CD4-positive, alpha-beta T cell treated with Interleukin-6 for 4 hours (primary cell): ENCODE measurements at regions not wholly inside any gene's neighbourhood (a gene's known extent, or its start where the extent isn't known, plus 50 kb on each side); places are given as distances from the start of the nearest gene placed in this dataset.

Experiments
- DNase-seq: peaks from one replicate; pipeline ENCODE4 v3.0.0-alpha.2; 2020; ENCODE audit warnings: mixed read lengths

- DNase-seq = no peak
These were observed 111.1 kb downstream of the LMO4 start for GRCh38 chr1:87439821-87440220.

GRCh38 chr1:87449348-87449963 is 120.8 kb downstream of the LMO4 start:
- peak; percentile 23 for DNase-seq

- no peak for DNase-seq
These were observed 121.5 kb downstream of the LMO4 start for GRCh38 chr1:87450136-87450535.

- peak; percentile 52 for DNase-seq
These were observed 122.0 kb downstream of the LMO4 start for GRCh38 chr1:87450615-87451209.

- DNase-seq = no peak
These were observed 122.7 kb downstream of the LMO4 start for GRCh38 chr1:87451229-87451920.

DNA sequence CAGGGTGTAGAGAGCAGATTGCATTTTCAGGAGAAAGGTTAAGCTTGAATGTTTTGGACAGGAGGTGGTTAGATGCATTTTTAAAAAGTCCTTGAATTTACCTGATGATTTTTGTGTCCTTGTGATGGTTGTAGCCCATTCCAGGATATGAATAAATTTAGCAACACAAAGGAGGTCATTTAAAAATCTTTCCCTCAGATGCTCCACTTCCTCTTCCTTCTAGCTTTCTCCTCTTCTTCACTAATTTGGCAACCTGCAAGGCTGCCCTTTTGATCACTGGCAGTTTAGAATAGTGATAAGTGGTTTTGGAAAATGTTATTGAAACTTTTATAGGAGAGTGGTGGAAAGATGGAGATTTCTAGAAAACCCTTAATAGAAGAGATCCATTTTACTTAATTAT is 124.0 kb downstream of the LMO4 start:
- DNase-seq = no peak

DNA sequence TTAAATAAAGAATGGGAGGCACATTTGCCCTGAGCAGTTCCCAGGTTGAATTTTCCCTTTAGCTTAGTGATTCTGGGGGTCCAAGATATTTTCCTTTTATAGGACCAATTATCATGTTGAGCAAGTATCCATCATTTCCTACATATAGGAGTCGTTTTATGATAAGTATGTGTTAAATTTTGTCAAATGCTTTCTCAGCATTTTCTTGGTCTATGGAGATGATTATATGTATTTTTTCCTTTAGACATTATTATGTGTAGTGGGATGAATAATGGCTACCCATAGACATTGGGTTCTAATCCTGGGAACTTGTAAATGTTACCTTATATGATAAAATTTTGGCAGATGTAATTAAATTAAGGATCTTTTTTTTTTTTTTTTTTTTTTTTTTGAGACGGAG is 128.7 kb downstream of the LMO4 start:
- no peak for DNase-seq

- DNase-seq = no peak
These were observed 134.2 kb downstream of the LMO4 start for GRCh38 chr1:87462894-87463293.

DNA sequence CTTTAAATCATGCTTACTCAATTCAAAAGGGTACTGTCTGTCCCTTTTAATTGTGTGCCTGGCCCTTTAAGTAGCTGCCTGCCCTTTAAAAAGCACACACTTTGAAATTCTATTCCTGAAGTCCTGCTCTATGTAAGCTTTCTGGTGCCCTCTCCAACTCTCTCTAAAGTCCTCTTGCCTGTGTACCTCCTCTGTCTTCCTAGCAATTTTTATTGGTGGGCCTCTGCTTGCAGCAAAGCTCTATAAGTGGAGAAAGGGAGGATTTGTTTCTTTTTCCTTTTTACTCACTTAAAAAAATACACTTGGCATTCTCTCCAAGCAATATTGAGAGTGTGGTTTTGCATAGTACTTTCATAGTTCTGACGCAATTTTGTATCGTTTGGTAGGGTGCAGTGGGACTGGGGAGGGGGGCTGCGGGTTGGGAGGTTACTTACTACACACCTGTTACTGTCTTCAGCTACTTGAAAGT is 135.4 kb downstream of the LMO4 start:
- DNase-seq = no peak

DNA sequence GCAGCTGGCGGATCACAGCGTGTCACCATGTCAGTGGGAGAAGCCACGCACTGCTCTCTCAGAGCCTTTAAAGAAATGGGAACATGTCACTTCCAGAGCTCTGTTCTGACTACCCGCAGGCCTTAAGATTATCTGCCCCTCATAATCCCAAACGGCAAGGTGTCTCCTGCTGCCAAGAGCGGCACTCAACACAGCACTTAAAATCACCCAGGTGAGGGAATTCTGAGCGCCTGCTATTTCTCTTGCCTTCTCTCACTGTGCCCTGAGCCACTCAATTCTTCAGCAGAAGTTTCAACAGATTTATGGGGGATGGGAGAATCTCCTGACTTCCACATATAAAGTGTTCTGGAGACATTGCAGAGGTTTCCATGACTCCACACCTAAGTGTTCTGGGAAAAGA is 137.9 kb downstream of the LMO4 start:
- no peak for DNase-seq

DNA sequence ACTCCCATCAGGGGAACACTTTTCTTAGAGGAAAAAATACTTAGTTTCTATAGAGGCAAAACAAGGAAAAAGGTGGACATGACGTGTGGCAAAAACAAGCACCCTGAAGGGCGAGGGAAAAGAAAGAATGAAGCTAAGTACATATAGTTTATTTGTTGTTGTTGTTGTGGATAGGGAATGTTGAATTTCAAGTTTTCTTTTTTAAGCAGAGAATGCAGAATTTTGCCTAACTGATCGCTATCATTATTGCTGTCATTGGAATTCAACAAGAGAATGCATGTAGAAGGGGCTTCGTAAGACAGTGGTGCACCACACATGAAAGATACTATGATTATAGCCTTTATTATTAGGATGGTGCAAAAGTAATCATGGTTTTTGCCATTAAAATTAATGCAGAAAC is 144.0 kb downstream of the LMO4 start:
- no peak for DNase-seq

GRCh38 chr1:87473203-87473661 is 144.6 kb downstream of the LMO4 start:
- DNase-seq = no peak

- DNase-seq = no peak
These were observed 145.4 kb downstream of the LMO4 start for GRCh38 chr1:87474098-87474497.

DNA sequence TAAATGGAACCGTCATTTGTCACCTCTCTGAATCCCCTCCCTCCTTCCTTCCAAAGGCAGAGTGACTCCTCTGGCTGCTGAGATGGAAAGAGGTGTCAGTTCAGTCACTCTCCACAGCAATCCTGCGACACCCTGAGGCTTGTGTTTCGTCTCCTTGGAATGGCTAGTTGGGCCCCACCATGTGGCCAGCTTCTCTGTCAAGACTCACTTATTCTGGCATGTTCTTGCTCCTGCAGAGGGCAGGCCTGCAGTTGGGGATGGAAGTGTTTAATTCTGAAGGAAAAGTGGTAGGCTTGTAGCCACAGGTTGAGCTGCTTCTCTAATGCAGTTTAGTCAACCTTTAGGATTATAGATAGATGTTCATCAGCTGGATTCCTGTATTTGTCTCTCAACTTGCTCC is 149.6 kb downstream of the LMO4 start:
- DNase-seq = no peak

DNA sequence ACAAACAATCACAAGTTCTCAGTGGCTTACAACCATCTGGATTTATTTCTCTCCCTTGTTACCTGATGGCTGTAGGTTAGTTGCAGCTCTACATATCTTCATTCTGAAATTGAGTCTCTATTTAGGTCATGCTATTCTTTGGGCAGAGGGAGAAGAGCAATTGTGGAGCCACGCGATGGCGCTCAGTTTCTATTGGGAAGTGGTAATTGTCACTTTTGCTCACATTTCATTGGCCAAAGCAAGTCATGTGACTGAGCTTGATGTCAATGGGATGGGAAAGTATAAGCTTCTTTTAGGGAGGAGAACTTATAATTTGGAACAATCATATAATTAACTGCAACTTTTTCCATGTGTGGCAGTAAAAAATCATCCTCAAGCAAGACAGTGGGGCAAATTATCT is 166.5 kb downstream of the LMO4 start:
- DNase-seq = no peak

DNA sequence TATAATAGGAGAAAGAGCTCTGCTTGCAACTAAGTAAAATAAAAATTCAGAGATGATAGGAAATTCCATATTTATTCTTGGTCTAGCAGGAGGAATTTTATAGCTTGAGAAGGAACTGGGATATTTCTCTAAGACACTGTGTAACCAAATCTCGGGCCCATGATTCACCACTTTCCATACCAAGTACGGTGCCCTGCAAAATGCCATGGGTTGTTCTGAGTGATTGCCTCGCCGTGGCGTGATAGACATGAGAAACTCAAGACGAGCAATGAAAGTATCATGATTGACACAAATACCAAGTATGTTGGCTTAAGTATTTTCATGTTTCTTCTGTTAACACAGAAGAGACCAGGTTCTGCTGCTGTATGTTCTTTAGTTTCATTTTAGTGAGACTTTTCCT is 167.2 kb downstream of the LMO4 start:
- no peak for DNase-seq

- DNase-seq = no peak
These were observed 168.9 kb downstream of the LMO4 start for GRCh38 chr1:87497380-87498203.

GRCh38 chr1:87501738-87502137 is 173.1 kb downstream of the LMO4 start:
- no peak for DNase-seq

- DNase-seq = no peak
These were observed 176.8 kb downstream of the LMO4 start for GRCh38 chr1:87505391-87505983.

DNA sequence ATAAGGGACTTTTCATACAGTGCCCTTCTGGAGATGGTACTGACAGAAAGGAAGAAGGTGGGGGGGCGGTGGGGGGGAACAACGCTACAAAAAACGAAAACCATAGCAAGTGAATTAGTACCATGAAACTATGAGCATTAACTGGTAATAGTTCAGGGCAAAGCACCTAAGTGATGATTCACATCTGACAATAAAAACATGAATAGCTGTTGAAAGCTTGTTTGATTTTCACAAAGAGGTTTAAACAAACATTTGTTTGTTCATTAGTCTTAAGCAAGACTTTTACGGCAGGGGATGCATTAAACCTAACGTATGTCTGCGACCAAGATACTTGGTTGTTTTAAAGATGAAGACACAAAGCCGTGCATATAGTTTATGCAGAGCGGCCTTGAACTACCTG is 177.5 kb downstream of the LMO4 start:
- DNase-seq = no peak

GRCh38 chr1:87508247-87508787 is 179.6 kb downstream of the LMO4 start:
- DNase-seq = no peak

DNA sequence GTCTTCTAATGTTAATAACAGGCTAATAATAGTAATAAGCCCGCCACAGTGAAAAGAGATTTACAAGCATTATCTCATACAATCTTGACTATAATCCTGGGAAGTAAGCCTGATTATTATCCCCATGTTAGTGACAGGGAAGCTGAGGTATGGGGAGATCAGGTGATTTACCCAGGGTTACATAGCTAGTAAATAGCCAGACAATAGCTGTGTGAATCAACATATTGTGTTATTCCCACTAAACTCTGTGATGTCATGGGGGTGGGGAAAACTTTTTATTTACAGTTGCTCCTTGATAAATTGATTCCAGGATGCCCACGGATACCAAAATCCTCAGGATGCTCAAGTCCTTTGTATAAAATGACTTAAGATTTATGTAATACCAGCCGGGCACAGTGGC is 181.9 kb downstream of the LMO4 start:
- DNase-seq = no peak

DNA sequence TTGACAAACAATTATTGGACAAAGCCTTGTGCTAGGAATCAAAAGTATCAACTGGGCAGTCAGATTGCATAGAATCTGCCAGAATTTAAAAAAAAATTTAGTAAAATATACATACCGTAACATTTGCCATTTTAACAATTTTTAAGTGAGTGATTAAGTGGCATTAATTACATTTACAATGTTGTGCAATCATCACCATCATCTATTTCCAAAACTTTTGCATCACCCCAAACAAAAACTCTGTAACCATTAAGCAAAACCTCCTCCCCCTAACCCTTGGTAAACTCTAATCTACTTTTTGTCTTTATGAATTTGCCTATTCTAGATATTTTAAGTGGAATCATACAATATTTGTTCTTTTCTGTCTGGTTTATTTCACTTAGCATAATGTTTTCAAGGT is 182.8 kb downstream of the LMO4 start:
- DNase-seq = no peak
